ENCODE measurements at regions not wholly inside any gene's neighbourhood (a gene's known extent, or its start where the extent isn't known, plus 50 kb on each side); places are given as distances from the start of the nearest gene placed in this dataset.

- TF ChIP-seq EZH2 (IDR thresholded peaks at IDR 0.05) (no peak), EZH2phosphoT487 (IDR thresholded peaks at IDR 0.05) (no peak)
- TF ChIP-seq, protein P1, sequence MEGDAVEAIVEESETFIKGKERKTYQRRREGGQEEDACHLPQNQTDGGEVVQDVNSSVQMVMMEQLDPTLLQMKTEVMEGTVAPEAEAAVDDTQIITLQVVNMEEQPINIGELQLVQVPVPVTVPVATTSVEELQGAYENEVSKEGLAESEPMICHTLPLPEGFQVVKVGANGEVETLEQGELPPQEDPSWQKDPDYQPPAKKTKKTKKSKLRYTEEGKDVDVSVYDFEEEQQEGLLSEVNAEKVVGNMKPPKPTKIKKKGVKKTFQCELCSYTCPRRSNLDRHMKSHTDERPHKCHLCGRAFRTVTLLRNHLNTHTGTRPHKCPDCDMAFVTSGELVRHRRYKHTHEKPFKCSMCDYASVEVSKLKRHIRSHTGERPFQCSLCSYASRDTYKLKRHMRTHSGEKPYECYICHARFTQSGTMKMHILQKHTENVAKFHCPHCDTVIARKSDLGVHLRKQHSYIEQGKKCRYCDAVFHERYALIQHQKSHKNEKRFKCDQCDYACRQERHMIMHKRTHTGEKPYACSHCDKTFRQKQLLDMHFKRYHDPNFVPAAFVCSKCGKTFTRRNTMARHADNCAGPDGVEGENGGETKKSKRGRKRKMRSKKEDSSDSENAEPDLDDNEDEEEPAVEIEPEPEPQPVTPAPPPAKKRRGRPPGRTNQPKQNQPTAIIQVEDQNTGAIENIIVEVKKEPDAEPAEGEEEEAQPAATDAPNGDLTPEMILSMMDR (IDR thresholded peaks at IDR 0.05), result no peak
Measured at GRCh38 chr1:55278378-55278777, 63.2 kb upstream of the USP24 start.

All from neural progenitor cell (in vitro differentiated cells).